ENCODE measurements at regions not wholly inside any gene's neighbourhood (a gene's known extent, or its start where the extent isn't known, plus 50 kb on each side); places are given as distances from the start of the nearest gene placed in this dataset.

DNA sequence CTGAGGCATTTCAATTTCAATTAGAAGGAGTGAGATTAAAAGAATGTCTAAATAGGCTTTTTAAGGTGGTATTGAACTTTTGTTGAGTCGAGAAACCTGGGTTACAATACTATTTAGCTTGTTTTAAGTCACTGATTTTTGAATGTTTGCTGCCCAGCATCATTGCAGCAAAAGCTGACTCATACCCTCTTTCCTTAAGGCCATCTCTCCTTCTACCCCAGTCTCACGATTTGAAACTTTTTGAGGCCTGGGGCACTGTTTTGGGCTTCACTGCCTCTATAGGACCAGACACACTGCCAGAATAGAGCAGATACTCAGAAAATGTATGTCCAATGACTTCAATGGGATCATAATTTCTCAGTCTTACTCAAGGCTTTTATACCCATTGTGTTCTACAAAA is 319.6 kb upstream of the TGFBR2 start:
- Histone ChIP-seq H3K9me3 (ENCODE audit: control insufficient read depth, insufficient read depth, low read length) (no peaks in the 10 kb centered on the region), H3K9ac (ENCODE audit: low read depth, low read length) (no peak overlapping the region), H3K4me1 (ENCODE audit: insufficient read depth, low read length) (peaks cover 11% of the 10 kb centered on the region), H3K36me3 (ENCODE audit: insufficient read depth, low read length) (no peaks in the 10 kb centered on the region)

DNA sequence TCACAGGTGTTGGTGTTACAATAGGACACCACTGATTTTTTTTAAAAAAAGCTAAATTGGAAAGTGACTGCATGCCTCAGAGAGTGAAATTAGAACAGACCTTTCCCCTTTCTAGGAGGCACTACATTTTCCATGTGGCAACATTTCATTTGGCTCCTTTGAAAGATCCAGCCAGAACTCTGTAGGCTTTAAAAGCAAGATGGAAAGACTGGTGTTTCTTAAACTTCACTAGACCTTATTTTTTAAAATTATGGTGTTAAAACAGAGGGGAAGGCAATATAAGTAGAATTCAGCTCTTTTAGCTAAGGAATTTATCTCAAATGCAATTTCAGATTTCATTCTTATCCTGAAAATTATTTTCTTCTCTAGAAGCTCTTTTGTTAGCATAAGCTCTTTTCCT is 317.6 kb upstream of the TGFBR2 start:
- peaks cover 4% of the 10 kb centered on the region; the same call in 1 of the 2 replicates for H3K4me1 ChIP-seq (ENCODE audit: insufficient read depth, low read length)
- no peak overlapping the region for H3K9ac ChIP-seq (ENCODE audit: low read depth, low read length)
- H3K9me3 ChIP-seq (ENCODE audit: control insufficient read depth, insufficient read depth, low read length) = no peaks in the 10 kb centered on the region
- no peaks in the 10 kb centered on the region for H3K36me3 ChIP-seq (ENCODE audit: insufficient read depth, low read length)

DNA sequence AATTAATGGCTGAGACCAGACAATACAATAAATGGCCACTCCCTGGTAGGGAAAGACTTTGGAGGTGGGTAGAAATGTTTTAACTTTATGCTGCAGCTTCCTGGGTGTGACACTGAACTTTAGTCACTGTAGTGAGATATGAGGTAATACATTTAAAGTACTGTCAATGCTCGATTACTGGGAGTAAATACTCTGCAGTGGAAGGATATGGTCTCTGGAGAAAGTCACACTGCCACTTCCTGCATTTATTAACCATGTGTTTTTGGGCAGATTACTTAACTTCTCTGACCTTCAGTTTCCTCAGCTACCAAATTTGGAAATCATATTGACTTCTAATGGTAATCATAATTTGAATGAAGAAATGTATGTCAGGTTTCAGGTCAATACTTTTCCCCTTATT is 317.1 kb upstream of the TGFBR2 start:
- H3K9me3 ChIP-seq (ENCODE audit: control insufficient read depth, insufficient read depth, low read length) = no peaks in the 10 kb centered on the region
- H3K4me1 ChIP-seq (ENCODE audit: insufficient read depth, low read length) = peaks cover 6% of the 10 kb centered on the region
- H3K9ac ChIP-seq (ENCODE audit: low read depth, low read length) = no peak overlapping the region
- H3K36me3 ChIP-seq (ENCODE audit: insufficient read depth, low read length) = no peaks in the 10 kb centered on the region

DNA sequence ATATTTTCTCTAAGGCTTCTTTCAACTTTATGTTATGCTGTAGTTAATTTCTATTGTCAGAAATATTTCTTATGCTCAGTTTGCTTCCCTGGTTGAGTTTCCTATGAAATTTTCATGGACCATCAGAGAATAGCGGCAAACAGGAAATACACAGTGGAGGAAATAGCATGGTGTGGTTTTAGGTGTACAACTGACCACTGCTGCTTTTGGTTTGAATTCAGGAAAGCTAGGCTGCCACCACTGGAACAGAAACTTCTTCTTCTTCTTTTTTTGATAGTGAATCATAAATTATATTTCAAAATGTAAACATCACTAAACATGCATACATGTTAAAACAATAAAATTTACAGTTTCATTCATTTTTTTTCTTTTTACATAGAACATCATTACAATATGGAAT is 316.6 kb upstream of the TGFBR2 start:
- Histone ChIP-seq H3K9me3 (ENCODE audit: control insufficient read depth, insufficient read depth, low read length) (no peaks in the 10 kb centered on the region), H3K9ac (ENCODE audit: low read depth, low read length) (no peak overlapping the region), H3K36me3 (ENCODE audit: insufficient read depth, low read length) (no peaks in the 10 kb centered on the region), H3K4me1 (ENCODE audit: insufficient read depth, low read length) (peaks cover 9% of the 10 kb centered on the region)

DNA sequence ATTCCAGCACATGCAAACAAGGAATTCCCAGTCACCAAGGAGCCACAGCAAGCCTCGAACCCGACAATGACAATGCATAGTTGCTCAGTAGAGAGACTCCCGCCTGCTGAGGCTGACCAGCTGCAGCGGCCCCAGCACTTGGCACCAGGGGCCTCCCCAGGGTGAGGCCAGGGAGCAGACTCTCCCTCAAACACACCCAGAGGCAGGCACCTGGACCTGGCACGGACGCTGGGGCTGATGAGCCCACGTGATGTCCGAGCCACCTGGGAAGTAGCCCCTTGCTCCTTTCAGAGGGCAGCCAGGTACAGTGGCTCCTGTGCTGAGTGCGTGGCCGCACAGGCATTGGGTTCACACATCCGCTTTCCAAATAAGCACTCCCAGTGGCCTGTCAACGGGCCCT is 315.9 kb upstream of the TGFBR2 start:
- no peak overlapping the region for H3K9ac ChIP-seq (ENCODE audit: low read depth, low read length)
- H3K4me1 ChIP-seq (ENCODE audit: insufficient read depth, low read length) = peaks cover 9% of the 10 kb centered on the region
- no peaks in the 10 kb centered on the region for H3K9me3 ChIP-seq (ENCODE audit: control insufficient read depth, insufficient read depth, low read length)
- no peaks in the 10 kb centered on the region for H3K36me3 ChIP-seq (ENCODE audit: insufficient read depth, low read length)

DNA sequence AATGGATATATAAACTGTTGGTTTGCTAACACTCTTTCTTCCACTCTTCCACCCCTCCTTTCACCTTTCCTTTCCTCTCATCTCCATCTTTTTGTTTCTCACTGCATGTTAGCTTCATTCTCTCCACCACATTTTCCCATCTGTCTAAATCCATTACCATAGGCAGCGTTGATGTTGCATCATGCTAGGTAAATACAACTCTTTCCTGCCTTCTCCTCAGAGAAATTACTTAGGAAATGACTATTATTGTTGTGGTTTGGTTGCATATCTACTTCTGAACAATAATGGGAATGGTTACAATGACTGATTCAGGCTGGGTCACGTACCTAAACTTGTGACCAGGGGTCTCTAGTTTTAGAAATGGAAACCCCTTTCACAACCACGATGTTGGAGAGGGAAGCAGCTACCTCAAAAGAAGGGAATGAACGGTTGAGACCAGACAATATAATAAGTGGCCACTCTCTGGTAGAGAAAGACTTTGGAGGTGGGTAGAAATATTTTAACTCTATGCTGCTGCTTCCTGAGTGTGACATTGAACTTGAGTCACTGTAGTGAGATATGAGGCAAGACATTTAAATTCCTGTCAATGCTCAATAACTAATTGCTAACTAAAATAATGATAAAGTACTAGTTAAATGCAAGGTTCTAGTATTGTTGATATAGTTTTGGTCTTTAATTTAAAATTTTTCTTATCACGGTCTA is 314.1 kb upstream of the TGFBR2 start:
- Histone ChIP-seq H3K36me3 (ENCODE audit: insufficient read depth, low read length) (no peaks in the 10 kb centered on the region), H3K9me3 (ENCODE audit: control insufficient read depth, insufficient read depth, low read length) (no peaks in the 10 kb centered on the region), H3K9ac (ENCODE audit: low read depth, low read length) (no peak overlapping the region), H3K4me1 (ENCODE audit: insufficient read depth, low read length) (peaks cover 9% of the 10 kb centered on the region)

DNA sequence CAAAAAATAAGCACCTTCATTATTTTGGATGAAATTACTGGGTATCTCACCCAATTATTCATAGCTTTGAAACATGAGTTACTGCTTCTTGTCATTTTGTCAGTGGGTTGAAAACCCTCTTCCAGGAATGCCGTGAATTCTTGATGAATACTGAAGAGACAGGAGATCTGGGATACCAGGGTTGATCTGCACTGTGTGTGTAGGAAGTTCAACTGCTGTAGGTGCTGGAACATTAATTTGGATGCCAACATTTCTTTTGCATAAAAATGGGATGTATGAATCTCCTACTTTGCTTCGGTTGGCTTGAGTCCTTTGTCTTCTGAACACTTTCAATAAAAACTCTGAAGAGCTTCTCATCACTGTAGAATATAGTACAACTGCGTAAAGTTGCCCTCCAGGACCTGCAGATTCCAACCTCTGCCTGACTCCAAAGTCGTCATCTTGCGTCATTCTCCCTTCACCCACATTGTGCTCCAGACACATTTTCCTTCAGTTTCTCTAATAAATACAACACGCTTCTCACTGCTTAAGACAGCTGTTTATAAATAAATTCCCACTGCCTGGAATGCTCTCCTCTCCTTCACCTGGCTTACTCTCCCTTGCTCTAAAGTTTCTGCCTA is 312.7 kb upstream of the TGFBR2 start:
- Histone ChIP-seq H3K9ac (ENCODE audit: low read depth, low read length) (no peak overlapping the region), H3K9me3 (ENCODE audit: control insufficient read depth, insufficient read depth, low read length) (no peaks in the 10 kb centered on the region), H3K36me3 (ENCODE audit: insufficient read depth, low read length) (no peaks in the 10 kb centered on the region), H3K4me1 (ENCODE audit: insufficient read depth, low read length) (peaks cover 9% of the 10 kb centered on the region)

DNA sequence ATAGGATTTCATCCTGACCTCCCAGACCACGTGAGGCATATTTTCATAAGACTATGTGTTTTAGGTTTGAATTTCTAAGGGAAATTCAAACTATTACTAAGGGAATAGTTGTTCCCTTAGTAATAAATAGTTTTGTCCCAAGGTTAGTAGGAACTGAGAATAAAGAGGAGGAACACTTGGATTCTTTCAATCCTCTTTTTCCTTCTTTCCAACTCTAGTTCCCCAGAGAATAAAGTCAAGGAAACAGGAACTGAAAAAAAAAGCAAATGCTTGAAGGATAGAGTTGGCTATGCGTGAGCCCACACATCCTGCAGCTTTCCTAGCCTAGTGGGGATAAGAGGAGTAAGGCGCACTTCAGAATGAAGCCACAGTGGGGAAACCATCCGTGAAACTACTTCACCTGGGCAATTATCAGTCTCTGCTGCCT is 312.1 kb upstream of the TGFBR2 start:
- Histone ChIP-seq H3K9ac (ENCODE audit: low read depth, low read length) (no peak overlapping the region), H3K36me3 (ENCODE audit: insufficient read depth, low read length) (no peaks in the 10 kb centered on the region), H3K9me3 (ENCODE audit: control insufficient read depth, insufficient read depth, low read length) (no peaks in the 10 kb centered on the region), H3K4me1 (ENCODE audit: insufficient read depth, low read length) (peaks cover 5% of the 10 kb centered on the region)

DNA sequence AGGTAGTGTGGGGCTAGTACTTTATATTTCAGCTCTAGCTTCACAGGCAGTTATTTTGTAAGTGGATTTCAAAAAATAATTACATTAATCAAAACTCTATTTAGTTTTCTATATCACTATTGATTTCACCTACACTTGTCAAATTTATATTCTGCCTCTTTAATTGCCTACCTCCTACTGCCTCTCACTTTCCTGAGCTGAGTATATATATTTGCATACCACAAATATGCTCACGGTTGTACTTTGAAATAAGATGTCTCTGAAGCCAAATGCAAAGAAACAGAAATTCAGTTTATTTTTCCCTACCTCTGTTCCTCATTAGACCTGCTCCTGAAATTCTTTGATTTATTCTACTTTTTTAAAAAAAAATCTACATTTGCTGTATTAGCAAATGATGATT is 309.3 kb upstream of the TGFBR2 start:
- Histone ChIP-seq H3K4me1 (ENCODE audit: insufficient read depth, low read length) (peaks cover 5% of the 10 kb centered on the region), H3K9me3 (ENCODE audit: control insufficient read depth, insufficient read depth, low read length) (no peaks in the 10 kb centered on the region), H3K36me3 (ENCODE audit: insufficient read depth, low read length) (no peaks in the 10 kb centered on the region), H3K9ac (ENCODE audit: low read depth, low read length) (no peak overlapping the region)

DNA sequence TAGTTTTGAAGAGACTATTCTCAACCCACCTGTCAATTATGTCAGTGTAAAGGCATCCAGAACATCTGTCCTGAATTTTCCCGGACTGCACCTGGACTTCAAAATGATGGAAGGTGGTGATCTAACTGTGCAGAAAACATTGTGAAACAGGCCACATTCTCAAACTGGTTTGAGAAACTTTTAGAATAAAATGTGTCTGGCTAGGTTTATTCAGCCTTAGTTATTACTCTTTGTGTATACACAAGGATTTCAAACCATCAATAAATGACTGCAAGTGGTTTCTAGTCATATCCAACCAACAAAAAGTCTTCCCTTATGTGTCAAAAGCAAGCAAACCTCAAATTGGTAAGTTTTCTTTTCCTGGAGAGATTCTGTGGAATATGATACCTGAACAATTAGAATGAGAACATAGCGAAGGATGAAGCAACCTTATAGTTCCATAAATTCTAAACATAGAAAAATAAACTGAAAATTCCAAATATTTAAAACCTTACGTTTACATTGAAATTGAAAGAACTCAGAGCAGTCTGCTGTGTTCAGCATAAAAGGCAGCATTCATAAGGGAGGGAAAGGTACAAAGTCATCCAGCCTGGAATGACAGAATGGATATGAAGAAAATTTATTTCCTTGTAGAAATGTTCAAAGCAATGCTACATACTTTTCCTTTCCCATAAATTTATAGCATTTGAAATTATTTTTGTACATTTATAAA is 306.6 kb upstream of the TGFBR2 start:
- Histone ChIP-seq H3K36me3 (ENCODE audit: insufficient read depth, low read length) (no peaks in the 10 kb centered on the region), H3K9ac (ENCODE audit: low read depth, low read length) (no peak overlapping the region), H3K4me1 (ENCODE audit: insufficient read depth, low read length) (no peaks in the 10 kb centered on the region), H3K9me3 (ENCODE audit: control insufficient read depth, insufficient read depth, low read length) (peaks cover 5% of the 10 kb centered on the region; the same call in 1 of the 2 replicates)

DNA sequence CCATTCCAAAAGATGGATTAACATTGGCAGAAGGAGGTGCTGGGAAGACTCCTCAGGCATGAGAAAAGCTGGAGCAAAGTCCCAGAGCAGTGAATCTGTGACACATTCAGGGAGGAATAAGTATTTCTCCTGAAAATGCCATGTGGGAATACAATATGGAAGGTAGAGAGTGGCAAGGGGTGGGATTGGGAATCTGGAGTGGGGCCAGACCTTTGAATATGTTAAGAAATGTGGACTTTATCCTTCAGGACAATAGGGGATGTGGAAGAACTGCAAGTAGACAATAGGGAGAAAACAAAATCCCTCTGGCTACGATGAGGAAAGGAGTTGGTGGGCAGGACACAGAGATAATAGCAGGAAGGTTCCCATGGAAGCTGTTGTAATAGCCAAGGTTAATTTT is 305.6 kb upstream of the TGFBR2 start:
- Histone ChIP-seq H3K9ac (ENCODE audit: low read depth, low read length) (no peak overlapping the region), H3K36me3 (ENCODE audit: insufficient read depth, low read length) (no peaks in the 10 kb centered on the region), H3K4me1 (ENCODE audit: insufficient read depth, low read length) (no peaks in the 10 kb centered on the region), H3K9me3 (ENCODE audit: control insufficient read depth, insufficient read depth, low read length) (peaks cover 5% of the 10 kb centered on the region; the same call in 1 of the 2 replicates)

DNA sequence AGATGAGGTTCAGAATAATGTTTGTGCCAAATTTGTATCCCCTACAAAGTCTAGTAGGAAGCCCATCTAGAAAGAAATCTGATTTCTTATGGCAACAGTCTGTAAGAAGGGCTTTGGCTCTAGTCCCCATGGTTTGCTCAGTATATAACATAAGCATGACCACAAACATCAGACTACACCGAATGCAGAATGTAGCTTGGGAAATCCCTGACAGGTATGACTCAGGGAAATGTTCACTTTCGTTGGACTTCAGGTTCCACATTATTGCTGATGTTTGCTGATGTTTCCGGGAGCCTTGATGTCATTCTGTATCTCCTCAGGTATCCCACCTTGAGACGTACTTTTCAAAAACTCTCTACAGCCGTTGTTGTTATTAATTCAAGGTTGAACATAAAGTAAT is 304.4 kb upstream of the TGFBR2 start:
- no peaks in the 10 kb centered on the region for H3K36me3 ChIP-seq (ENCODE audit: insufficient read depth, low read length)
- peaks cover 5% of the 10 kb centered on the region; the same call in 1 of the 2 replicates for H3K9me3 ChIP-seq (ENCODE audit: control insufficient read depth, insufficient read depth, low read length)
- no peak overlapping the region for H3K9ac ChIP-seq (ENCODE audit: low read depth, low read length)
- H3K4me1 ChIP-seq (ENCODE audit: insufficient read depth, low read length) = no peaks in the 10 kb centered on the region

DNA sequence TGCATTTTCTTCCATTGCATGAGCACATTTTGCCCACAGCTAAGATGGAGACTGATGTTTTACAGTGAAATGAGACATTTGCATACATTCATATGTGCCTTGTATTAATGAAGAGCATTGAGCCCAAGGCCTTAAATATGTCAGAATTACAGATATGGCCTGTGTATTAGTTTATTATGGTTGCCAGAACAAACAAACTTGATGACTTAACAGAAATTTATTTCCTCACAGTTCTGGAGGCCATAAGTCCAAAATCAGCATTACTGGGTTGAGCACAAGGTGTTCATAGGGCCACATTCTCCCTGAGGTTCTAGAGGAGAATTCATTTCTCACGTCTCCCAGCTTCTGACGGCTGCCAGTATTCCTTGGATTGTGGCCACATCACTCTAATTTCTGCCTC is 302.6 kb upstream of the TGFBR2 start:
- H3K36me3 ChIP-seq (ENCODE audit: insufficient read depth, low read length) = no peaks in the 10 kb centered on the region
- no peaks in the 10 kb centered on the region for H3K4me1 ChIP-seq (ENCODE audit: insufficient read depth, low read length)
- H3K9me3 ChIP-seq (ENCODE audit: control insufficient read depth, insufficient read depth, low read length) = peaks cover 5% of the 10 kb centered on the region; the same call in 1 of the 2 replicates
- H3K9ac ChIP-seq (ENCODE audit: low read depth, low read length) = no peak overlapping the region

DNA sequence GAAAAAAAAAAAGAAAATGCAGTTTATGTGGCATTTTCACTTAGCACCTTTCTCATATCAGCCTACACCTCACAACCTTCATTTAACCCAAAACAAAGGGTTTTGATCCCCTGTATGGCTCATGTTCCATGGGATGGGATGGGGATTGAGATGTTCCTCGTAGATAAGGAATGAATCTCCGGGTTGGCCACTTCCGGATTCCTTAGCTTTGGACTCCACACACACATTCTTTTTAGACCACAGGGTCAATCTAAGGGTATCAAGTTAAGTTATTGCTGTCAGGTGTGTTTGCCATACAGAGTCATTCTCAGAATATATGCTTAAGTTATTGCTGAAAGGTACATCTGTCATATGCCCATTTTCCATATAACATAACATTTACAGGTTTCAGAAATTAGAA is 301.4 kb upstream of the TGFBR2 start:
- Histone ChIP-seq H3K36me3 (ENCODE audit: insufficient read depth, low read length) (no peaks in the 10 kb centered on the region), H3K9ac (ENCODE audit: low read depth, low read length) (no peak overlapping the region), H3K9me3 (ENCODE audit: control insufficient read depth, insufficient read depth, low read length) (peaks cover 5% of the 10 kb centered on the region; the same call in 1 of the 2 replicates), H3K4me1 (ENCODE audit: insufficient read depth, low read length) (no peaks in the 10 kb centered on the region)

DNA sequence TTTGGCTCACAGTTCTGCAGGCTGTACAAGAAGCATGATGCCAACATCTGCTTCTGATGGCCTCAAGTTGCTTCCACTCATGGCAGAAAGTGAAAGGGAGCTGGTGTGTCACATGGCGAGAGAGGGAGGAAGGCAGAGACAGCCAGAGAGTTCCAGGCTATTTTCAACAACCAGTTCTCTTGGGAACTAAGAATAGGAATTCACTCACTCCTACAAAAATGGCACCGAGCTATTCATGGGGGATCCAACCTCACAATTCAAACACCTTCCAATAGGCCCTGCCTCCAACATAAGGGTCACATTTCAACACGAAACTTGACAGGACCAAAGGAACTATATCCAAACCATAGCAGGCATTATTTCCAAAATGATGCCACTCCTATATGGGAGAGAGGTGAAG is 299.5 kb upstream of the TGFBR2 start:
- H3K9me3 ChIP-seq (ENCODE audit: control insufficient read depth, insufficient read depth, low read length) = peaks cover 5% of the 10 kb centered on the region; the same call in 1 of the 2 replicates
- no peaks in the 10 kb centered on the region for H3K4me1 ChIP-seq (ENCODE audit: insufficient read depth, low read length)
- H3K36me3 ChIP-seq (ENCODE audit: insufficient read depth, low read length) = no peaks in the 10 kb centered on the region
- no peak overlapping the region for H3K9ac ChIP-seq (ENCODE audit: low read depth, low read length)

All from ES-I3 (cell line).